ENCODE measurements at regions not wholly inside any gene's neighbourhood (a gene's known extent, or its start where the extent isn't known, plus 50 kb on each side); places are given as distances from the start of the nearest gene placed in this dataset.

- TF ChIP-seq CTCF (IDR thresholded peaks at IDR 0.05): no peak
- no peak overlapping the region for H3K27ac ChIP-seq
- H3K27me3 ChIP-seq: no peaks in the 10 kb centered on the region
- no peak overlapping the region for H3K4me3 ChIP-seq
- H3K9me3 ChIP-seq: no peaks in the 10 kb centered on the region
- 81% methylated on average over 12 of the region's 12 CpGs for WGBS, 2 donors
- H3K36me3 ChIP-seq: no peaks in the 10 kb centered on the region
- no peaks in the 10 kb centered on the region for H3K4me1 ChIP-seq
- DNase-seq (ENCODE audit: low spot score in 2 of 2): no peak
Observed at GRCh38 chrX:1011691-1012283, 200.7 kb downstream of the CRLF2 start.

- Histone ChIP-seq H3K4me3 (no peak overlapping the region), H3K27me3 (no peaks in the 10 kb centered on the region), H3K27ac (no peak overlapping the region), H3K36me3 (no peaks in the 10 kb centered on the region), H3K4me1 (no peaks in the 10 kb centered on the region), H3K9me3 (no peaks in the 10 kb centered on the region)
- DNase-seq (ENCODE audit: low spot score in 2 of 2): no peak
- WGBS, 2 donors: 83 to 89% methylated on average over 15 of the region's 15 CpGs
- no peak for TF ChIP-seq CTCF (IDR thresholded peaks at IDR 0.05)
Observed at GRCh38 chrX:1009771-1010170, 202.7 kb downstream of the CRLF2 start.

GRCh38 chrX:1006156-1006730 is 206.2 kb downstream of the CRLF2 start:
- Histone ChIP-seq H3K27me3 (no peaks in the 10 kb centered on the region), H3K9me3 (peaks cover 0 to 3% (median 0%) of the 10 kb centered on the region in 4 donors), H3K27ac (no peak overlapping the region), H3K36me3 (no peaks in the 10 kb centered on the region), H3K4me3 (no peak overlapping the region), H3K4me1 (no peaks in the 10 kb centered on the region)
- TF ChIP-seq CTCF (IDR thresholded peaks at IDR 0.05): no peak
- no peak for TF ChIP-seq EP300 (IDR thresholded peaks at IDR 0.05)
- 85 to 89% methylated on average over 20 of the region's 20 CpGs for WGBS, 2 donors
- DNase-seq (ENCODE audit: low spot score in 2 of 2): no peak

GRCh38 chrX:1002611-1003010 is 209.8 kb downstream of the CRLF2 start:
- no peak overlapping the region for H3K27ac ChIP-seq
- TF ChIP-seq POLR2A (IDR thresholded peaks at IDR 0.05) (no peak), EP300 (IDR thresholded peaks at IDR 0.05) (no peak), CTCF (IDR thresholded peaks at IDR 0.05) (no peak)
- no peak for DNase-seq (ENCODE audit: low spot score in 2 of 2)
- no peaks in the 10 kb centered on the region for H3K4me1 ChIP-seq
- H3K4me3 ChIP-seq: no peak overlapping the region
- no peaks in the 10 kb centered on the region for H3K27me3 ChIP-seq
- H3K9me3 ChIP-seq: peaks cover 0 to 7% (median 0%) of the 10 kb centered on the region in 4 donors
- 80 to 85% methylated on average over 23 of the region's 23 CpGs for WGBS, 2 donors
- no peaks in the 10 kb centered on the region for H3K36me3 ChIP-seq

- H3K27me3 ChIP-seq: no peaks in the 10 kb centered on the region
- no peak overlapping the region for H3K27ac ChIP-seq
- peaks cover 0 to 24% (median 0%) of the 10 kb centered on the region in 4 donors for H3K9me3 ChIP-seq
- WGBS, 2 donors: 20 to 30% methylated on average over 10 of the region's 10 CpGs
- H3K4me3 ChIP-seq: no peak overlapping the region
- H3K36me3 ChIP-seq: no peaks in the 10 kb centered on the region
- TF ChIP-seq EP300 (IDR thresholded peaks at IDR 0.05) (no peak), CTCF (IDR thresholded peaks at IDR 0.05) (no peak), POLR2A (IDR thresholded peaks at IDR 0.05) (no peak)
- no peak for DNase-seq (ENCODE audit: low spot score in 2 of 2)
- no peaks in the 10 kb centered on the region for H3K4me1 ChIP-seq
Observed at GRCh38 chrX:997631-998137, 214.8 kb downstream of the CRLF2 start.
